ENCODE measurements at regions not wholly inside any gene's neighbourhood (a gene's known extent, or its start where the extent isn't known, plus 50 kb on each side); places are given as distances from the start of the nearest gene placed in this dataset.

- no peaks in the 10 kb centered on the region for H3K27me3 ChIP-seq (ENCODE audit: control insufficient read depth in 1 of 2, insufficient read depth in 2 of 2, low read length in 2 of 2)
- H3K4me1 ChIP-seq (ENCODE audit: control insufficient read depth in 1 of 2, insufficient read depth in 2 of 2, low read length in 2 of 2) = no peaks in the 10 kb centered on the region
- H3K27ac ChIP-seq (ENCODE audit: low read depth, low read length) = no peak overlapping the region
- H3K4me3 ChIP-seq (ENCODE audit: low read depth in 1 of 2, low read length in 2 of 2) = no peak overlapping the region
- H3K9ac ChIP-seq (ENCODE audit: low read depth in 1 of 2, low read length in 2 of 2) = no peak overlapping the region
- H3K9me3 ChIP-seq (ENCODE audit: control insufficient read depth in 1 of 2, low read length in 2 of 2) = no peaks in the 10 kb centered on the region
- H3K36me3 ChIP-seq (ENCODE audit: control insufficient read depth in 1 of 2, insufficient read depth in 2 of 2, low read length in 2 of 2) = no peaks in the 10 kb centered on the region
These were observed 56.4 kb downstream of the CD24 start for GRCh38 chr6:106918115-106918514.

DNA sequence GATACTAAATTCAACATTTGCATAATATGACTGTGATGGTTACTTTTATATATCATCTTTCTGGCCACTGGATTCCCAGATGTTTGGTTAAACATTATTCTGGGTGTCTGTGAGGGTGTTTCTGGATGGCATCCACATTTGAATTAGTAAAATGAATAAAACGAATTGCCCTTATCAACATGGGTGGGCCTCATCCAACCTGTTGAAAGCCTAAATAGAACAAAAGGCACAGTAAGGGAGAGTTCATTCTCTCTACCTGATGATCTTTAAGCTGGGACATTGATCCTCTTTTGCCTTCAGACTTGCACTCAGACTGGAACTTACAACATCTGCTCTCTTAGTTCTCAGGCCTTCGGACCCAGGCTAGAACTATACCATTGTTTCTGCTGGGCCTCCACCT is 57.6 kb downstream of the CD24 start:
- no peaks in the 10 kb centered on the region for H3K36me3 ChIP-seq (ENCODE audit: control insufficient read depth in 1 of 2, insufficient read depth in 2 of 2, low read length in 2 of 2)
- H3K27ac ChIP-seq (ENCODE audit: low read depth, low read length) = no peak overlapping the region
- H3K9ac ChIP-seq (ENCODE audit: low read depth in 1 of 2, low read length in 2 of 2) = no peak overlapping the region
- no peaks in the 10 kb centered on the region for H3K27me3 ChIP-seq (ENCODE audit: control insufficient read depth in 1 of 2, insufficient read depth in 2 of 2, low read length in 2 of 2)
- H3K4me3 ChIP-seq (ENCODE audit: low read depth in 1 of 2, low read length in 2 of 2) = no peak overlapping the region
- H3K9me3 ChIP-seq (ENCODE audit: control insufficient read depth in 1 of 2, low read length in 2 of 2) = no peaks in the 10 kb centered on the region
- H3K4me1 ChIP-seq (ENCODE audit: control insufficient read depth in 1 of 2, insufficient read depth in 2 of 2, low read length in 2 of 2) = no peaks in the 10 kb centered on the region

GRCh38 chr6:106913676-106914280 is 60.8 kb downstream of the CD24 start:
- H3K4me3 ChIP-seq (ENCODE audit: low read depth in 1 of 2, low read length in 2 of 2) = no peak overlapping the region
- no peaks in the 10 kb centered on the region for H3K36me3 ChIP-seq (ENCODE audit: control insufficient read depth in 1 of 2, insufficient read depth in 2 of 2, low read length in 2 of 2)
- H3K27me3 ChIP-seq (ENCODE audit: control insufficient read depth in 1 of 2, insufficient read depth in 2 of 2, low read length in 2 of 2) = no peaks in the 10 kb centered on the region
- H3K9me3 ChIP-seq (ENCODE audit: control insufficient read depth in 1 of 2, low read length in 2 of 2) = no peaks in the 10 kb centered on the region
- H3K27ac ChIP-seq (ENCODE audit: low read depth, low read length) = no peak overlapping the region
- H3K9ac ChIP-seq (ENCODE audit: low read depth in 1 of 2, low read length in 2 of 2) = no peak overlapping the region
- H3K4me1 ChIP-seq (ENCODE audit: control insufficient read depth in 1 of 2, insufficient read depth in 2 of 2, low read length in 2 of 2) = no peaks in the 10 kb centered on the region

DNA sequence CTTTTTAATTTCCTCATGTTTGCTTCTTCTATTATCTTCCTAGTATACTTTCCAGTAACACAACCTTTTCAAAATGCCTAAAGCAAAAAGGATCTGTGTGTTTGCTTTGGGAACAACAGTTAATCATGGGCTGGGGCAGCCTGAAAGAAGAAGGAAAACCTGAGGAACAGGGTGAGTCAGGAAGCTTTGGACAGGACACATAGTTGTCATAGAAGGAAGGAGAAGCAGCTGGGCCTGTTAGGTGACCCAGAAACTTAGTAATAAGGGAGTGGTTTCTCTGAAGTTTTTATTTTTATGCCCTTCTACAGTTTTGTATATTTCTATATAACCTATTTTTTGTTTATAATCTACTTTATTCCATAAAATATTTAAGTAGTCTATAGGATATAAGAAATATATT is 61.4 kb downstream of the CD24 start:
- Histone ChIP-seq H3K27ac (ENCODE audit: low read depth, low read length) (no peak overlapping the region), H3K27me3 (ENCODE audit: control insufficient read depth in 1 of 2, insufficient read depth in 2 of 2, low read length in 2 of 2) (no peaks in the 10 kb centered on the region), H3K9me3 (ENCODE audit: control insufficient read depth in 1 of 2, low read length in 2 of 2) (no peaks in the 10 kb centered on the region), H3K36me3 (ENCODE audit: control insufficient read depth in 1 of 2, insufficient read depth in 2 of 2, low read length in 2 of 2) (no peaks in the 10 kb centered on the region), H3K4me3 (ENCODE audit: low read depth in 1 of 2, low read length in 2 of 2) (no peak overlapping the region), H3K4me1 (ENCODE audit: control insufficient read depth in 1 of 2, insufficient read depth in 2 of 2, low read length in 2 of 2) (peaks cover 2 to 5% of the 10 kb centered on the region in 2 donors), H3K9ac (ENCODE audit: low read depth in 1 of 2, low read length in 2 of 2) (no peak overlapping the region)

DNA sequence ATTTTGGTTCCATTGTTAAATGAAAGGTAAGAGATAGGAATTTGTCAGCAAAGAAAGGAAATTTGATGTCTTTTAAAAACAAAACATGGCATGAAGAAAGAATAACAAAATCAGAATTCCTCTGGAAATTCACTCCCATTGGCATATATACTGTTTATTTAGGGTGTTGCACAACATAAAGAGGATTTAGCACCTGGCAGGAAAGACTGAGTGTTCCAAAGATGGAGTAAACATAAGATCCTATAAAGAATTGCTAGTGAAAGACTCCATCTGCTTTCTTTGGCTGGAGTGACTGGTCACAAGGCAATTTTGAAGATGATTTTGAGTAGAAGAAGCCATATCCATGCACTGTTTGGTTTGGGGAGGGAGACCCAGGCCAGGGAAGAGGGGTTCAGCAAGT is 62.4 kb downstream of the CD24 start:
- Histone ChIP-seq H3K9me3 (ENCODE audit: control insufficient read depth in 1 of 2, low read length in 2 of 2) (no peaks in the 10 kb centered on the region), H3K4me1 (ENCODE audit: control insufficient read depth in 1 of 2, insufficient read depth in 2 of 2, low read length in 2 of 2) (peaks cover 2 to 9% of the 10 kb centered on the region in 2 donors), H3K4me3 (ENCODE audit: low read depth in 1 of 2, low read length in 2 of 2) (no peak overlapping the region), H3K36me3 (ENCODE audit: control insufficient read depth in 1 of 2, insufficient read depth in 2 of 2, low read length in 2 of 2) (no peaks in the 10 kb centered on the region), H3K27ac (ENCODE audit: low read depth, low read length) (no peak overlapping the region), H3K27me3 (ENCODE audit: control insufficient read depth in 1 of 2, insufficient read depth in 2 of 2, low read length in 2 of 2) (no peaks in the 10 kb centered on the region), H3K9ac (ENCODE audit: low read depth in 1 of 2, low read length in 2 of 2) (no peak overlapping the region)

DNA sequence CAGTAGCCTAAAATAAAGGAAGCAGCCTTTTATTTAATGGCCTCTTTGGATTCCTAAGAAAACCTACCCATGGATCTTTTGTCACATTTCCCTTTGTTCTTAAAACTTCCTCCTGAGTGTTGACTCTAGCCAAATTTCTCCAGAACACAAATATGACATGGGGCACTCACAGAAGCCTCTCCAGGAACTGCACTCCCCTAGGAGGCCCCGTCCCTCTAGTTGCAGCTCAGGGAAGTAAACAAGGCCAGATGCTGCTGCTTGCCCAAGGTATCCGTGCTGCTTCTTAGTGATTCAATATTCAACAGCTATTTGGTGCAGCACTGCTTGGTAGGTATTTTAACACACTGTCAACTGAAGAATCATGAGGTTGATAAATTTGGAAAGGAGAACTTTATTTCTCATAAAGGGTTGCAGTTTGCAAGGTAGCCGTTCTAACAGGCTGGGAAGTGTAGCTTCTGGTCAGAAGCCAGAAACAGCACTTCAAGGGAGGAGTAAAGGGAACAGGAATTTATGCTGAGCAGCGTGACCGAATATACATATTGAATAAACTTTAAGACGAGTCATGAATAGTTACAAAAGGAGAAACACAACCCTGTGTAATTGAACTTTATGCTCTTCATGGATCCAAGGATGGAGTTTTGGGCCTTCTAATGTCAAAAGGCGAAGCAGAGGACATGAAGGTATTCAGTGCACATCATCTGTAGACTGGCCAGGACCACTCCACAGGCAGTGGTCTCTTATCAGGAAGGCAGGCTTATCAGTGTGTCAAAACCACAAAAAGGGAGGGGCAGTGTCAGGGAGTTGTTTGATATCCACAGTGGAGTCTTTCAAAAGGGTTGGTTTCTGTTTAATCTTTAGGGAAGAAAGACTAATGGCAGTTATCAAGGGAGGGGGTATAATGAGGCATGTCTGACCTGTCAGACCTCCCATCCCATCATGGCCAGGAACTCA is 63.3 kb downstream of the CD24 start:
- H3K4me3 ChIP-seq (ENCODE audit: low read depth in 1 of 2, low read length in 2 of 2) = no peak overlapping the region
- no peak overlapping the region for H3K27ac ChIP-seq (ENCODE audit: low read depth, low read length)
- H3K4me1 ChIP-seq (ENCODE audit: control insufficient read depth in 1 of 2, insufficient read depth in 2 of 2, low read length in 2 of 2) = peaks cover 2 to 9% of the 10 kb centered on the region in 2 donors

GRCh38 chr6:106908386-106908840 is 66.1 kb downstream of the CD24 start:
- H3K4me3 ChIP-seq (ENCODE audit: low read depth in 1 of 2, low read length in 2 of 2) = no peak overlapping the region
- H3K4me1 ChIP-seq (ENCODE audit: control insufficient read depth in 1 of 2, insufficient read depth in 2 of 2, low read length in 2 of 2) = peaks cover 2 to 9% of the 10 kb centered on the region in 2 donors
- H3K9ac ChIP-seq (ENCODE audit: low read depth in 1 of 2, low read length in 2 of 2) = no peak overlapping the region
- no peaks in the 10 kb centered on the region for H3K9me3 ChIP-seq (ENCODE audit: control insufficient read depth in 1 of 2, low read length in 2 of 2)
- H3K27me3 ChIP-seq (ENCODE audit: control insufficient read depth in 1 of 2, insufficient read depth in 2 of 2, low read length in 2 of 2) = no peaks in the 10 kb centered on the region
- H3K27ac ChIP-seq (ENCODE audit: low read depth, low read length) = no peak overlapping the region
- no peaks in the 10 kb centered on the region for H3K36me3 ChIP-seq (ENCODE audit: control insufficient read depth in 1 of 2, insufficient read depth in 2 of 2, low read length in 2 of 2)

More for the DNA sequence above, 63.3 kb downstream of the CD24 start:
- Histone ChIP-seq H3K36me3 (ENCODE audit: control insufficient read depth in 1 of 2, insufficient read depth in 2 of 2, low read length in 2 of 2) (no peaks in the 10 kb centered on the region), H3K9ac (ENCODE audit: low read depth in 1 of 2, low read length in 2 of 2) (no peak overlapping the region), H3K9me3 (ENCODE audit: control insufficient read depth in 1 of 2, low read length in 2 of 2) (no peaks in the 10 kb centered on the region), H3K27me3 (ENCODE audit: control insufficient read depth in 1 of 2, insufficient read depth in 2 of 2, low read length in 2 of 2) (no peaks in the 10 kb centered on the region)

DNA sequence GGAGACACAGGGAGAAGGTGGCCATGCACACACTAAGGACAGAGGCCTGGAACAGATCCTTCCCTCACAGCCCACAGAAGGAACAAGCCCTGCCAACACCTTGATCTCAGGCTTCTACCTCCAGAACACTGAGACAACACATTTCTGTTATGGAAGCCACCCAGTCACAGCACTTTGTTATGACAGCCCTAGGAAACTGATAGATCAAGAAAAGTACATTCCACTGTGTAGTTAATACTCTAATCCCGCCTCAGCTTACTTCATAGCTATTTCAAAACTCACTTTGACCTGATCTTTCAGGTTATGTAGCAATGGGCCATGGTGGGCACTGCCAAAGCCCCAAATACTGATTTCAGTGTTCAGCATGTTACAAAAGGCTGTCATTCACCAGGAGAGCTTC is 66.8 kb downstream of the CD24 start:
- Histone ChIP-seq H3K4me1 (ENCODE audit: control insufficient read depth in 1 of 2, insufficient read depth in 2 of 2, low read length in 2 of 2) (peaks cover 2 to 9% of the 10 kb centered on the region in 2 donors), H3K36me3 (ENCODE audit: control insufficient read depth in 1 of 2, insufficient read depth in 2 of 2, low read length in 2 of 2) (no peaks in the 10 kb centered on the region), H3K9me3 (ENCODE audit: control insufficient read depth in 1 of 2, low read length in 2 of 2) (no peaks in the 10 kb centered on the region), H3K9ac (ENCODE audit: low read depth in 1 of 2, low read length in 2 of 2) (no peak overlapping the region), H3K27me3 (ENCODE audit: control insufficient read depth in 1 of 2, insufficient read depth in 2 of 2, low read length in 2 of 2) (no peaks in the 10 kb centered on the region), H3K27ac (ENCODE audit: low read depth, low read length) (peak overlapping the region; percentile 28), H3K4me3 (ENCODE audit: low read depth in 1 of 2, low read length in 2 of 2) (no peak overlapping the region)

GRCh38 chr6:106906232-106906631 is 68.3 kb downstream of the CD24 start:
- peaks cover 2 to 9% of the 10 kb centered on the region in 2 donors for H3K4me1 ChIP-seq (ENCODE audit: control insufficient read depth in 1 of 2, insufficient read depth in 2 of 2, low read length in 2 of 2)
- H3K9me3 ChIP-seq (ENCODE audit: control insufficient read depth in 1 of 2, low read length in 2 of 2) = peaks cover under 1 to 4% of the 10 kb centered on the region in 2 donors
- no peak overlapping the region for H3K4me3 ChIP-seq (ENCODE audit: low read depth in 1 of 2, low read length in 2 of 2)
- H3K27ac ChIP-seq (ENCODE audit: low read depth, low read length) = no peak overlapping the region
- H3K9ac ChIP-seq (ENCODE audit: low read depth in 1 of 2, low read length in 2 of 2) = no peak overlapping the region
- H3K27me3 ChIP-seq (ENCODE audit: control insufficient read depth in 1 of 2, insufficient read depth in 2 of 2, low read length in 2 of 2) = no peaks in the 10 kb centered on the region
- H3K36me3 ChIP-seq (ENCODE audit: control insufficient read depth in 1 of 2, insufficient read depth in 2 of 2, low read length in 2 of 2) = no peaks in the 10 kb centered on the region

DNA sequence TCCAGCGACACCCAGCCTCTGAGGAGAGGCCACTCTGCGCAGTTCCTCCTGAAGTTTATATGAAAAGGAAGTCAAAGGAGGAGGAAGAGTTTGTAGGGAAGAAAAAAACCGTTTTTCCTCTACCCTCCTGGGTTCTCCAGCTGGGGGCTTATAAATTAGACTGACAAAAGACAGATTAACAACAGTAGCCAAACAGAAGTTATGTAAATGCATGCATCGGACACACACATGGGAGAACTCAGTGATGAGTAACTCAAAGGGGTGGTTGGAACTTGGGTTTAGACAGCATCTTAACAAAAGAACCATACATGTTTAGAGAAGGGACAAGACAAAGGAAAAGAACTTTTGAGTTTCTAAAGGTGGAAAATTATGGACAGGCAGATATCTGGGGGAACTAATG is 71.2 kb downstream of the CD24 start:
- H3K27me3 ChIP-seq (ENCODE audit: control insufficient read depth in 1 of 2, insufficient read depth in 2 of 2, low read length in 2 of 2) = no peaks in the 10 kb centered on the region
- no peaks in the 10 kb centered on the region for H3K36me3 ChIP-seq (ENCODE audit: control insufficient read depth in 1 of 2, insufficient read depth in 2 of 2, low read length in 2 of 2)
- H3K4me1 ChIP-seq (ENCODE audit: control insufficient read depth in 1 of 2, insufficient read depth in 2 of 2, low read length in 2 of 2) = peaks cover 0 to 5% of the 10 kb centered on the region in 2 donors
- H3K4me3 ChIP-seq (ENCODE audit: low read depth in 1 of 2, low read length in 2 of 2) = no peak overlapping the region
- H3K9ac ChIP-seq (ENCODE audit: low read depth in 1 of 2, low read length in 2 of 2) = no peak overlapping the region
- H3K9me3 ChIP-seq (ENCODE audit: control insufficient read depth in 1 of 2, low read length in 2 of 2) = peaks cover 6 to 7% of the 10 kb centered on the region in 2 donors
- H3K27ac ChIP-seq (ENCODE audit: low read depth, low read length) = no peak overlapping the region
